ENCODE measurements at regions not wholly inside any gene's neighbourhood (a gene's known extent, or its start where the extent isn't known, plus 50 kb on each side); places are given as distances from the start of the nearest gene placed in this dataset.

- TF ChIP-seq CTCF (IDR thresholded peaks at IDR 0.05 in 8 of 11, conservative IDR thresholded peaks at IDR 0.05 in 3 of 11) (no peak), POLR2A (IDR thresholded peaks at IDR 0.05) (no peak), POLR2AphosphoS5 (IDR thresholded peaks at IDR 0.05) (no peak)
These were observed 228.9 kb upstream of the FAM78B start for GRCh38 chr1:166395729-166396128.
